ENCODE measurements at regions not wholly inside any gene's neighbourhood (a gene's known extent, or its start where the extent isn't known, plus 50 kb on each side); places are given as distances from the start of the nearest gene placed in this dataset.
A peak's percentile ranks its signal among the peaks of the same experiment; 100 is the strongest.
"Not testable (repeated sequence)": the region's sequence is repeated elsewhere in the genome, so short reads cannot be mapped to it uniquely, and the experiment has no call there.

DNA sequence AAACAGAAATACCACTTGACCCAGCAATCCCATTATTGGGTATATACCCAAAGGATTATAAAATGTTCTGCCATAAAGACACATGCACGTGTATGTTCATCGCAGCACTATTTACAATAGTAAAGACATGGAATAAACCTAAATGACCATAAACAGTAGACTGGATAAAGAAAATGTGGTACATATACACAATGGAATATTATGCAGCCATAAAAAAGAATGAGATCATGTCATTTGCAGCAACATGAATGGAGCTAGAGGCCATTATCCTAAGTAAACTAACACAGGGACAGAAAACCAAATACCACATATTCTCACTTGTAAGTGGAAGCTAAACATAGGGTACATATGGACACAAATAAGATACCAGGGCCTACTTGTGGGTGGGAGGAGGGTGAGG lies 342.2 kb downstream of the LMBRD1 start:
- H2AFZ ChIP-seq (ENCODE audit: low read depth, low read length); H3K4me1 ChIP-seq (replicated peaks in 1 of 2; ENCODE audit: control insufficient read depth in 2 of 2, insufficient read depth in 2 of 2, low read length in 2 of 2); in situ Hi-C loops (cut with MboI); H3K9ac ChIP-seq (ENCODE audit: insufficient read depth in 1 of 2, low read depth in 2 of 2, low read length in 2 of 2); H4K20me1 ChIP-seq (replicated peaks; ENCODE audit: control insufficient read depth, insufficient read depth, low read length); BruUV-seq (replicated peaks); H3K27ac ChIP-seq (ENCODE audit: extremely low read depth, low read depth, low read length); H3K36me3 ChIP-seq (ENCODE audit: control insufficient read depth, insufficient read depth, low read length); intact Hi-C loops (cut with micrococcal nuclease); H3K79me2 ChIP-seq (ENCODE audit: control insufficient read depth, insufficient read depth, low read length); DNase-seq (ENCODE audit: extremely low read depth in 1 of 4, low spot score in 3 of 4); H3K9me1 ChIP-seq (ENCODE audit: control insufficient read depth, insufficient read depth, low read length); ATAC-seq; H3K27me3 ChIP-seq (ENCODE audit: control insufficient read depth in 2 of 2, insufficient read depth in 2 of 2, low read length in 2 of 2); H3K4me3 ChIP-seq; POLR2A ChIA-PET; H3K9me3 ChIP-seq (replicated peaks; ENCODE audit: control insufficient read depth, insufficient read depth, low read depth, low read length); CTCF ChIA-PET (ENCODE audit: low intra/inter-chr PET ratio); H3K4me2 ChIP-seq (ENCODE audit: insufficient read depth, low read length); FAIRE-seq: not testable (repeated sequence)
- WGBS (ENCODE audit: insufficient coverage, low coverage, missing lambda C conversion rate): 0% methylated on average over 2 of the region's 2 CpGs

DNA sequence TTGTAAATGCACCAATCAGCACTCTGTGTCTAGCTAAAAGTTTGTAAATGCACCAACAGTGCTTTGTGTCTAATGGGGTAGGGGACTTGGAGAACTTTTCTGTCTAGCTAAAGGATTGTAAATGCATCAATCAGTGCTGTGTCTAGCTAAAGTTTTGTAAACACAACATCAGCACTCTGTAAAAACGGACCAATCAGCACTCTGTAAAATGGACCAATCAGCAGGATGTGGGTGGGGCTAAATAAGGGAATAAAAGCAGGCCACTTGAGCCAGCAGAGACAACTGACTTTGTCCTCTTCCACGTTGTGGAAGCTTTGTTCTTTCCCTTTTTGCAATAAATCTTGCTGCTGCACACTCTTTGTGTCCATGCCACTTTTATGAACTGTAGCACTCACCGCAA lies 346.3 kb downstream of the LMBRD1 start:
- H3K9ac ChIP-seq (ENCODE audit: insufficient read depth in 1 of 2, low read depth in 2 of 2, low read length in 2 of 2); H3K4me2 ChIP-seq (ENCODE audit: insufficient read depth, low read length); ATAC-seq; H3K36me3 ChIP-seq (ENCODE audit: control insufficient read depth, insufficient read depth, low read length); CTCF ChIA-PET (ENCODE audit: low intra/inter-chr PET ratio); intact Hi-C loops (cut with micrococcal nuclease); H3K27ac ChIP-seq (ENCODE audit: extremely low read depth, low read depth, low read length); POLR2A ChIA-PET; in situ Hi-C loops (cut with MboI); H4K20me1 ChIP-seq (replicated peaks; ENCODE audit: control insufficient read depth, insufficient read depth, low read length); H3K79me2 ChIP-seq (ENCODE audit: control insufficient read depth, insufficient read depth, low read length); FAIRE-seq; H3K9me3 ChIP-seq (replicated peaks; ENCODE audit: control insufficient read depth, insufficient read depth, low read depth, low read length); BruUV-seq (replicated peaks); DNase-seq (ENCODE audit: extremely low read depth in 1 of 4, low spot score in 3 of 4); H3K4me1 ChIP-seq (replicated peaks in 1 of 2; ENCODE audit: control insufficient read depth in 2 of 2, insufficient read depth in 2 of 2, low read length in 2 of 2); H3K4me3 ChIP-seq; H3K27me3 ChIP-seq (ENCODE audit: control insufficient read depth in 2 of 2, insufficient read depth in 2 of 2, low read length in 2 of 2); H2AFZ ChIP-seq (ENCODE audit: low read depth, low read length); H3K9me1 ChIP-seq (ENCODE audit: control insufficient read depth, insufficient read depth, low read length): not testable (repeated sequence)
- TF ChIP-seq NFYB (IDR thresholded peaks at IDR 0.05; ENCODE audit: extremely low read depth, insufficient read length): peak; percentile 71
- 0 out of 2 replicates have a peak, but pooled peaks have one; percentile 32 for TF ChIP-seq ZNF316 (IDR thresholded peaks at IDR 0.05)
- WGBS (ENCODE audit: insufficient coverage, low coverage, missing lambda C conversion rate): 3% methylated on average over 3 of the region's 3 CpGs
